ENCODE measurements at regions not wholly inside any gene's neighbourhood (a gene's known extent, or its start where the extent isn't known, plus 50 kb on each side); places are given as distances from the start of the nearest gene placed in this dataset.

GRCh38 chr12:71252473-71252872, 94.7 kb upstream of the TSPAN8 start:
- CTCF ChIA-PET, result no interaction called here
- Histone ChIP-seq H3K4me2 (ENCODE audit: low read length) (no peak overlapping the region), H3K4me1 (ENCODE audit: control insufficient read depth in 1 of 2, insufficient read depth in 2 of 2, low read length in 2 of 2) (no peaks in the 10 kb centered on the region), H3K9me3 (ENCODE audit: control insufficient read depth in 1 of 2, insufficient read depth in 1 of 2, low read depth in 1 of 2, low read length in 2 of 2) (no peaks in the 10 kb centered on the region), H3K9ac (ENCODE audit: low read length) (no peak overlapping the region), H3K9me2 (ENCODE audit: insufficient read depth) (no peaks in the 10 kb centered on the region), H3K27me3 (ENCODE audit: insufficient read depth, low read length) (no peaks in the 10 kb centered on the region), H3K4me3 (replicated peaks in 1 of 2; ENCODE audit: low read depth in 1 of 2, low read length in 2 of 2) (no peak overlapping the region), H4K20me1 (ENCODE audit: insufficient read depth) (no peaks in the 10 kb centered on the region), H3K36me3 (ENCODE audit: control insufficient read depth in 1 of 2, insufficient read depth in 2 of 2, low read length in 2 of 2) (no peaks in the 10 kb centered on the region), H3K79me2 (ENCODE audit: insufficient read depth, low read length) (no peaks in the 10 kb centered on the region), H3K27ac (ENCODE audit: low read depth, low read length) (no peak overlapping the region), H2AFZ (ENCODE audit: low read depth, low read length, poor library complexity, severe bottlenecking) (no peak overlapping the region)
- RAD21 ChIA-PET (ENCODE audit: low non-redundant PET in 1 of 2, low total read pairs in 2 of 2, uncharacterized antibody in 2 of 2, unreplicated experiment in 2 of 2), result no interaction called here
- DNase-seq (ENCODE audit: low read depth, low spot score) (no peak), ATAC-seq (no peak)
- POLR2A ChIA-PET, result no interaction called here
- TF ChIP-seq JUND (IDR thresholded peaks at IDR 0.05) (no peak), SRF (IDR thresholded peaks at IDR 0.05; ENCODE audit: low read depth) (no peak), ZNF274 (IDR thresholded peaks at IDR 0.05; ENCODE audit: low read depth, low read length) (no peak)
- TF ChIP-seq, protein P1, sequence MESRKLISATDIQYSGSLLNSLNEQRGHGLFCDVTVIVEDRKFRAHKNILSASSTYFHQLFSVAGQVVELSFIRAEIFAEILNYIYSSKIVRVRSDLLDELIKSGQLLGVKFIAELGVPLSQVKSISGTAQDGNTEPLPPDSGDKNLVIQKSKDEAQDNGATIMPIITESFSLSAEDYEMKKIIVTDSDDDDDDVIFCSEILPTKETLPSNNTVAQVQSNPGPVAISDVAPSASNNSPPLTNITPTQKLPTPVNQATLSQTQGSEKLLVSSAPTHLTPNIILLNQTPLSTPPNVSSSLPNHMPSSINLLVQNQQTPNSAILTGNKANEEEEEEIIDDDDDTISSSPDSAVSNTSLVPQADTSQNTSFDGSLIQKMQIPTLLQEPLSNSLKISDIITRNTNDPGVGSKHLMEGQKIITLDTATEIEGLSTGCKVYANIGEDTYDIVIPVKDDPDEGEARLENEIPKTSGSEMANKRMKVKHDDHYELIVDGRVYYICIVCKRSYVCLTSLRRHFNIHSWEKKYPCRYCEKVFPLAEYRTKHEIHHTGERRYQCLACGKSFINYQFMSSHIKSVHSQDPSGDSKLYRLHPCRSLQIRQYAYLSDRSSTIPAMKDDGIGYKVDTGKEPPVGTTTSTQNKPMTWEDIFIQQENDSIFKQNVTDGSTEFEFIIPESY (IDR thresholded peaks at IDR 0.05; ENCODE audit: extremely low read depth, insufficient replicate concordance, low read length), result no peak
- no TSS peak for BruUV-seq (replicated peaks)
- intact Hi-C loops (cut with micrococcal nuclease), result no loop called here

DNA sequence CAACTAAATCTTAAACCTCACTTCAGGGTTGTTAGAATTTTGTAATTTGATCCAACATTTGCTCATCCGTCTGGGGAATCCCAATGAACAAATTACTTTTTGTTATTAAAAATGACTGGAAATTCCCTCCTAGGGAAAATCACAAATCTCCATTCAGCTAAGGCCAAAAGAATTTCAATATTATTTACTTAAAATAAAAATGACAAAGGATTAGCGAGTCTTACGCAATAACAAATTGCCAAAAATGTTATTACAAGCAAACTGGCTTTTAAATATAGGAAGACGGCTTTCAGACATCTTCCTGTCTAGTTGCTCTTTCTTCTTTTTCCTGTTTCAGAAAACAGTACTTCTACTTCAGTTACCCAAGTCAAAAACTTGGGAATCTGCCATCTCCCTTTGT, 92.4 kb upstream of the TSPAN8 start:
- POLR2A ChIA-PET, result no interaction called here
- RAD21 ChIA-PET (ENCODE audit: low non-redundant PET in 1 of 2, low total read pairs in 2 of 2, uncharacterized antibody in 2 of 2, unreplicated experiment in 2 of 2), result no interaction called here
- Histone ChIP-seq H2AFZ (ENCODE audit: low read depth, low read length, poor library complexity, severe bottlenecking) (no peak overlapping the region), H4K20me1 (ENCODE audit: insufficient read depth) (no peaks in the 10 kb centered on the region), H3K4me3 (replicated peaks in 1 of 2; ENCODE audit: low read depth in 1 of 2, low read length in 2 of 2) (no peak overlapping the region), H3K9me2 (ENCODE audit: insufficient read depth) (no peaks in the 10 kb centered on the region), H3K36me3 (ENCODE audit: control insufficient read depth in 1 of 2, insufficient read depth in 2 of 2, low read length in 2 of 2) (no peaks in the 10 kb centered on the region), H3K4me2 (ENCODE audit: low read length) (no peak overlapping the region), H3K9me3 (ENCODE audit: control insufficient read depth in 1 of 2, insufficient read depth in 1 of 2, low read depth in 1 of 2, low read length in 2 of 2) (no peaks in the 10 kb centered on the region), H3K27ac (ENCODE audit: low read depth, low read length) (no peak overlapping the region), H3K9ac (ENCODE audit: low read length) (no peak overlapping the region), H3K79me2 (ENCODE audit: insufficient read depth, low read length) (no peaks in the 10 kb centered on the region), H3K4me1 (ENCODE audit: control insufficient read depth in 1 of 2, insufficient read depth in 2 of 2, low read length in 2 of 2) (no peaks in the 10 kb centered on the region), H3K27me3 (ENCODE audit: insufficient read depth, low read length) (no peaks in the 10 kb centered on the region)
- BruUV-seq (replicated peaks), result no TSS peak
- ATAC-seq (no peak), DNase-seq (ENCODE audit: low read depth, low spot score) (no peak)
- intact Hi-C loops (cut with micrococcal nuclease), result no loop called here
- CTCF ChIA-PET, result no interaction called here
- TF ChIP-seq ZNF274 (IDR thresholded peaks at IDR 0.05; ENCODE audit: low read depth, low read length) (no peak), MAX (IDR thresholded peaks at IDR 0.05) (no peak), SRF (IDR thresholded peaks at IDR 0.05; ENCODE audit: low read depth) (no peak), CEBPB (IDR thresholded peaks at IDR 0.05; ENCODE audit: low read depth) (no peak), ELF1 (IDR thresholded peaks at IDR 0.05; ENCODE audit: borderline replicate concordance, low read depth) (no peak), EZH2 (IDR thresholded peaks at IDR 0.05) (no peak), TCF7L2 (IDR thresholded peaks at IDR 0.05; ENCODE audit: borderline replicate concordance, extremely low read depth, insufficient read depth, insufficient read length) (no peak), EGR1 (IDR thresholded peaks at IDR 0.05; ENCODE audit: low read depth) (no peak), RAD21 (IDR thresholded peaks at IDR 0.05; ENCODE audit: low read depth) (no peak), REST (IDR thresholded peaks at IDR 0.05; ENCODE audit: low read depth) (no peak), JUND (IDR thresholded peaks at IDR 0.05) (no peak), YY1 (IDR thresholded peaks at IDR 0.05; ENCODE audit: extremely low read depth, insufficient replicate concordance, low read depth, low read length) (no peak), POLR2AphosphoS5 (IDR thresholded peaks at IDR 0.05; ENCODE audit: low read depth, low read length) (no peak), CBX3 (IDR thresholded peaks at IDR 0.05; ENCODE audit: low read depth) (no peak), POLR2A (IDR thresholded peaks at IDR 0.05; ENCODE audit: borderline replicate concordance, extremely low read depth, insufficient read depth, insufficient read length) (no peak)
- TF ChIP-seq, protein P2, sequence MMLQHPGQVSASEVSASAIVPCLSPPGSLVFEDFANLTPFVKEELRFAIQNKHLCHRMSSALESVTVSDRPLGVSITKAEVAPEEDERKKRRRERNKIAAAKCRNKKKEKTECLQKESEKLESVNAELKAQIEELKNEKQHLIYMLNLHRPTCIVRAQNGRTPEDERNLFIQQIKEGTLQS (IDR thresholded peaks at IDR 0.05), result no peak

Measured in HCT116 (cell line).